ENCODE measurements at regions not wholly inside any gene's neighbourhood (a gene's known extent, or its start where the extent isn't known, plus 50 kb on each side); places are given as distances from the start of the nearest gene placed in this dataset.
"Not testable (repeated sequence)": the region's sequence is repeated elsewhere in the genome, so short reads cannot be mapped to it uniquely, and the experiment has no call there.

- DNase-seq (ENCODE audit: low spot score), result no peak
- intact Hi-C loops (cut with DNase I), result no loop called here
Observed at GRCh38 chr4:23023121-23023520, 330.4 kb downstream of the GBA3 start.

GRCh38 chr4:23022032-23022431, 329.3 kb downstream of the GBA3 start:
- DNase-seq (ENCODE audit: low spot score), result no peak
- intact Hi-C loops (cut with DNase I), result no loop called here

- intact Hi-C loops (cut with DNase I), result no loop called here
- no peak for DNase-seq (ENCODE audit: low spot score)
Observed at GRCh38 chr4:23021040-23021439, 328.3 kb downstream of the GBA3 start.

GRCh38 chr4:23020399-23020798, 327.7 kb downstream of the GBA3 start:
- intact Hi-C loops (cut with DNase I); DNase-seq (ENCODE audit: low spot score): not testable (repeated sequence)

GRCh38 chr4:23016981-23017380, 324.2 kb downstream of the GBA3 start:
- no peak for DNase-seq (ENCODE audit: low spot score)
- intact Hi-C loops (cut with DNase I), result loop anchor here in 1 of 2 donors (1.0 kb wide), 1 partner anchor 26 kb away; no protein-coding TSS in a partner anchor

GRCh38 chr4:23015821-23016220, 323.1 kb downstream of the GBA3 start:
- intact Hi-C loops (cut with DNase I), result loop anchor here in 1 of 2 donors (1.0 kb wide), 1 partner anchor 27 kb away; no protein-coding TSS in a partner anchor
- DNase-seq (ENCODE audit: low spot score), result no peak

- intact Hi-C loops (cut with DNase I), result no loop called here
- DNase-seq (ENCODE audit: low spot score), result no peak
Observed at GRCh38 chr4:23009093-23009492, 316.4 kb downstream of the GBA3 start.

GRCh38 chr4:23006756-23007155, 314.0 kb downstream of the GBA3 start:
- intact Hi-C loops (cut with DNase I), result no loop called here
- no peak for DNase-seq (ENCODE audit: low spot score)

GRCh38 chr4:23005691-23006090, 313.0 kb downstream of the GBA3 start:
- intact Hi-C loops (cut with DNase I), result no loop called here

GRCh38 chr4:23001478-23001877, 308.7 kb downstream of the GBA3 start:
- intact Hi-C loops (cut with DNase I), result no loop called here
- DNase-seq (ENCODE audit: low spot score), result no peak

More at GRCh38 chr4:23005691-23006090, 313.0 kb downstream of the GBA3 start:
- DNase-seq (ENCODE audit: low spot score), result no peak

GRCh38 chr4:22999419-22999818, 306.7 kb downstream of the GBA3 start:
- intact Hi-C loops (cut with DNase I), result no loop called here
- DNase-seq (ENCODE audit: low spot score), result no peak

GRCh38 chr4:22997358-22998224, 304.9 kb downstream of the GBA3 start:
- intact Hi-C loops (cut with DNase I), result no loop called here

GRCh38 chr4:22991576-22991975, 298.8 kb downstream of the GBA3 start:
- intact Hi-C loops (cut with DNase I), result no loop called here
- DNase-seq (ENCODE audit: low spot score), result no peak

More at GRCh38 chr4:22997358-22998224, 304.9 kb downstream of the GBA3 start:
- no peak for DNase-seq (ENCODE audit: low spot score)

GRCh38 chr4:22988526-22988925, 295.8 kb downstream of the GBA3 start:
- intact Hi-C loops (cut with DNase I), result no loop called here
- DNase-seq (ENCODE audit: low spot score), result no peak

- DNase-seq (ENCODE audit: low spot score), result no peak
- intact Hi-C loops (cut with DNase I), result no loop called here
Observed at GRCh38 chr4:22987870-22988269, 295.1 kb downstream of the GBA3 start.

- intact Hi-C loops (cut with DNase I), result no loop called here
- DNase-seq (ENCODE audit: low spot score), result no peak
Observed at GRCh38 chr4:22986881-22987280, 294.1 kb downstream of the GBA3 start.

GRCh38 chr4:22986262-22986661, 293.5 kb downstream of the GBA3 start:
- no peak for DNase-seq (ENCODE audit: low spot score)
- intact Hi-C loops (cut with DNase I), result no loop called here

GRCh38 chr4:22984390-22984789, 291.7 kb downstream of the GBA3 start:
- intact Hi-C loops (cut with DNase I), result no loop called here
- DNase-seq (ENCODE audit: low spot score), result no peak

GRCh38 chr4:22978656-22979055, 285.9 kb downstream of the GBA3 start:
- intact Hi-C loops (cut with DNase I), result no loop called here
- no peak for DNase-seq (ENCODE audit: low spot score)

GRCh38 chr4:22970665-22971064, 277.9 kb downstream of the GBA3 start:
- intact Hi-C loops (cut with DNase I), result no loop called here
- no peak for DNase-seq (ENCODE audit: low spot score)

- intact Hi-C loops (cut with DNase I), result no loop called here
- no peak for DNase-seq (ENCODE audit: low spot score)
Observed at GRCh38 chr4:22969287-22969896, 276.7 kb downstream of the GBA3 start.
